ENCODE measurements at regions not wholly inside any gene's neighbourhood (a gene's known extent, or its start where the extent isn't known, plus 50 kb on each side); places are given as distances from the start of the nearest gene placed in this dataset.

DNA sequence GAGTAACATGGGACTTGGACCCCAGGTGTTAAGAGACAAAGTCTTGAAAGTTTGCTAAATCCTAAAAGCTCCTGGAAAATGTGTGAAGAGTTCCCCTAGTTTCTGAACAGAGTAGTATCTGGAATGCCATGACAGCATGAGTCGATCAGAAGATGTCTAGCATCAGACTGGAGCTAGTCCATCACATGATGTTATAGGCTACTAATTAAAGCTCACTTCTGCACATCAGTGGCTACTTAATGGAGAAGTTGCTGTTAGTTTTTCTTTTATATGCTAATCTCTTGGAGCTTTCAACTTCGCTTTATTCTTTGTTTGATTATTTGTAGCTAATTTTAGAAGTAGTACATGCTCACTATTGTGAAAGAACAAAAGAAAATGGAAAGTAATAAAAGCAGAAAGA is 471.3 kb upstream of the KLF4 start:
- DNase-seq (ENCODE audit: low spot score, unreplicated experiment): no peak
- Mint-ChIP-seq H3K9me3 (ENCODE audit: low read depth) (no peaks in the 10 kb centered on the region), H3K36me3 (ENCODE audit: insufficient read depth) (no peaks in the 10 kb centered on the region), H3K4me1 (ENCODE audit: low read depth) (no peaks in the 10 kb centered on the region), H3K27me3 (peaks cover 77% of the 10 kb centered on the region), H3K27ac (no peak overlapping the region), H3K4me3 (ENCODE audit: low read depth) (no peak overlapping the region)
- no peak for TF ChIP-seq CTCF (IDR thresholded peaks at IDR 0.05; ENCODE audit: unreplicated experiment)

- peaks cover 1% of the 10 kb centered on the region for H3K36me3 Mint-ChIP-seq (ENCODE audit: insufficient read depth)
- no peak for TF ChIP-seq CTCF (IDR thresholded peaks at IDR 0.05; ENCODE audit: unreplicated experiment)
- H3K27ac Mint-ChIP-seq: no peak overlapping the region
- DNase-seq (ENCODE audit: low spot score, unreplicated experiment): no peak
- H3K4me3 Mint-ChIP-seq (ENCODE audit: low read depth): no peak overlapping the region
- peaks cover 67% of the 10 kb centered on the region for H3K27me3 Mint-ChIP-seq
- H3K4me1 Mint-ChIP-seq (ENCODE audit: low read depth): no peaks in the 10 kb centered on the region
- peaks cover 11% of the 10 kb centered on the region for H3K9me3 Mint-ChIP-seq (ENCODE audit: low read depth)
These were observed 464.7 kb upstream of the KLF4 start for GRCh38 chr9:107954312-107954711.

DNA sequence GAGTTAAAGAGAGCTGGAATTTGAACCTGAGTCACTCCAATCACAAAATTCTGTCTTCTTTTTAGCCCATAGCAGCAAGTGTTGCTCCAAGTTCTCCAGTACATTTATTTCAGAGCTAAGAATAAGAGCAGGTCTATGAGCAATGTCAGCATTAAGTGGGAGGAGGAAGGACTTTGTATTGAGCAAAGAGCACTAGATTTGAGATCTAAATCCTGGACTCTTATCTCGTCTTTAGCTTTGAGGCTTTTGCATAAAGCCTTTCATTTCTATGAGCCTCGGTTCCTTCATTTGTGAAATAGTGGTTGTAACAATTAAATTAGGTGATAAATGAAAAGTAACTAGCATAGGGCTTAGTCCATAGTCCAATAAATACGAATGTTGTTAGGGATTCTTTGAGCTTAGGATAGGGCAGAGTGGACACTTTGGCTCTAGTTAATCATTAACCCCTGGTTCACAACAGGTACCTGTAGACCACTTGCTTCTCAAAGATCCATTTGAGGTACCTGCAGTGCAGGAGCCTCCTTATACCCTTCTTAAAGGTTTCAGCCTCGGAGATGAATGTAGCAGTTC is 464.1 kb upstream of the KLF4 start:
- H3K4me3 Mint-ChIP-seq (ENCODE audit: low read depth): no peak overlapping the region
- peaks cover 1% of the 10 kb centered on the region for H3K36me3 Mint-ChIP-seq (ENCODE audit: insufficient read depth)
- no peak for TF ChIP-seq CTCF (IDR thresholded peaks at IDR 0.05; ENCODE audit: unreplicated experiment)
- H3K9me3 Mint-ChIP-seq (ENCODE audit: low read depth): peaks cover 11% of the 10 kb centered on the region
- DNase-seq (ENCODE audit: low spot score, unreplicated experiment): no peak
- H3K4me1 Mint-ChIP-seq (ENCODE audit: low read depth): no peaks in the 10 kb centered on the region
- H3K27ac Mint-ChIP-seq: no peak overlapping the region
- H3K27me3 Mint-ChIP-seq: peaks cover 65% of the 10 kb centered on the region

GRCh38 chr9:107952773-107953172 is 463.2 kb upstream of the KLF4 start:
- DNase-seq (ENCODE audit: low spot score, unreplicated experiment): no peak
- Mint-ChIP-seq H3K36me3 (ENCODE audit: insufficient read depth) (peaks cover 1% of the 10 kb centered on the region), H3K27ac (no peak overlapping the region), H3K27me3 (peaks cover 70% of the 10 kb centered on the region), H3K4me3 (ENCODE audit: low read depth) (no peak overlapping the region), H3K9me3 (ENCODE audit: low read depth) (peaks cover 11% of the 10 kb centered on the region), H3K4me1 (ENCODE audit: low read depth) (no peaks in the 10 kb centered on the region)
- no peak for TF ChIP-seq CTCF (IDR thresholded peaks at IDR 0.05; ENCODE audit: unreplicated experiment)

GRCh38 chr9:107951511-107951910 is 461.9 kb upstream of the KLF4 start:
- TF ChIP-seq CTCF (IDR thresholded peaks at IDR 0.05; ENCODE audit: unreplicated experiment): no peak
- Mint-ChIP-seq H3K27me3 (peaks cover 68% of the 10 kb centered on the region), H3K4me3 (ENCODE audit: low read depth) (no peak overlapping the region), H3K9me3 (ENCODE audit: low read depth) (peaks cover 11% of the 10 kb centered on the region), H3K36me3 (ENCODE audit: insufficient read depth) (peaks cover 1% of the 10 kb centered on the region), H3K4me1 (ENCODE audit: low read depth) (peaks cover 1% of the 10 kb centered on the region), H3K27ac (no peak overlapping the region)
- no peak for DNase-seq (ENCODE audit: low spot score, unreplicated experiment)
